Stromal cell of bone marrow (primary cell): ENCODE measurements at regions not wholly inside any gene's neighbourhood (a gene's known extent, or its start where the extent isn't known, plus 50 kb on each side); places are given as distances from the start of the nearest gene placed in this dataset.

Experiments used
- DNase-seq: peaks from one replicate; pipeline ENCODE4 v3.0.0-alpha.2; 2012; ENCODE audit warnings: low read depth

GRCh38 chr2:129443865-129444739 is 535.4 kb upstream of the RAB6C start:
- no peak for DNase-seq

GRCh38 chr2:129444751-129445150 is 534.7 kb upstream of the RAB6C start:
- DNase-seq = no peak

GRCh38 chr2:129456691-129457090 is 522.8 kb upstream of the RAB6C start:
- DNase-seq = no peak

DNA sequence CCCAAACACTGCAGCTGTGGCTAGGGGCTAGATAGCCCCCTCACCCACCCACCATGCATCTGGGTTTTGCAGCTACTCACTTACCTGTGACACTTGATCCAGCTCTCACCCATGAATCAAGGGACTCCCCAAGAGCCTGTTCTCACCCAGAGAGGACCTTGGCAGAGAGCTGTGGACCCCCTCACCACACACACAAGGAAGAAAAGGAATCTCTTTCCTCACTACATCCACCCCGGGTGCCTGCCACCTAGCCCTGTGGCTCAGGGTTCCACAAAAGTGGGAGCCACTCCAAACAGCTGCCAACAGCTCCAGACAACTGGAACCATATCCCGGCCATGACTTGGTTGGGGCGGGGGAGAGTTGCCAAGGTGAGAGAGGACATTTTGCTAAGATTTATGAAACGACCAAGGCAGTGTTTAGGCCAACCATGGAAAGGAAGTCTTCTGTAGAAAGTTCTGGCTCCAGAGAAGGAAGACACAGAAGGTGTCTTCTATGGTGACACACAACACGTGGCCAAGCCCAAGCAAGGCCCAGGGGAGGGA is 522.1 kb upstream of the RAB6C start:
- DNase-seq = no peak

DNA sequence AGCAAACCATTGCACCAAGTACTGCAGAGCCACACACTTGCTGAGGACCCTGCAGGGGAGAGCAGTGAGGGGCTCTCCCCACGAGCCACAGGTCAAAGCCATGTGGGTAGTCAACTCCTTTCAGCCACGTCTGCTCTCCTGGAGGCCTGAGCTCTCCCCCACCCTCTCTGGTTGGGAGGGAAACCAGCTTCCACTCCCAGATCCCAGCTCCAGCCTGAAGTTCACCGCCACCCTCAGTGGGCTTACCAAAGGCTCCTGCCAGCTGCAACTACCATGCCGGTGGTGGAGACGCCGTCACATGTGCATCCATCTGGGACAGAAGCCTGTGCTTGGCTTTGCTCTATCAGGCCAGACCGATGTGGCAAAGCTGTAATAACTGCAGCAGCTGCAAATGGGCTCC is 521.5 kb upstream of the RAB6C start:
- no peak for DNase-seq

GRCh38 chr2:129458436-129458835 is 521.0 kb upstream of the RAB6C start:
- no peak for DNase-seq

DNA sequence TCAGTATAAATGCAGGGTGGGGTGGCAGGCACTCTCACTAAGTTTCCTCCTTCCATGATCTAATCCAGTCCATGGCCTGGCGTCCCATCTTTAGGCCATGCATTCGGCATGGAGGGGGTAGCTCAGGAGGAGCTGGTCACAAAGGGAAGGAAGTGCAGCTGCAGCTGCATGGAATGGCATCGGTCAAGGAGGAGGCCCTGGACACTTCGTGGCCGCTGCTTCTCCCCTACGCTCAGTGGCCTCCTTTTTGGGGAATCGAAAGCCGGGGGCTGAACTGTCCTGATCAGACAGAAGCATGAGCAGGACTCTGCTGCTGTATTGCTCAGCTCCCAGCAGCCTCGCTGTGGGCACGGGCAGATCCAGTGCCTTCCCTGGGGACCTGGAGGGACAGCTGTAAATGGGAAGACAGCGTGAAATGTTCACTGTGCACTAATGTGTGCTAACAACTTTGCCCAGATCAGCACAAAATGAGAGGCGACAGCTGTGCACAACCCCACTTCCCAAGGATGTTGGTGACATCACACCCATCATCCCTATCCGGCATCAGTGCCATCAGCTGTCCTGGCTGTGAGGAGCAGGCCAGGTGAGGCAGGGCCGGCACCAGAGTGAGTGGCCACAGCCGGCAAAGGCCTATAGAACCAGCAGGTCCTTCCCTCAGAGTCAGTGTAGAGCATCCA is 520.1 kb upstream of the RAB6C start:
- no peak for DNase-seq

DNA sequence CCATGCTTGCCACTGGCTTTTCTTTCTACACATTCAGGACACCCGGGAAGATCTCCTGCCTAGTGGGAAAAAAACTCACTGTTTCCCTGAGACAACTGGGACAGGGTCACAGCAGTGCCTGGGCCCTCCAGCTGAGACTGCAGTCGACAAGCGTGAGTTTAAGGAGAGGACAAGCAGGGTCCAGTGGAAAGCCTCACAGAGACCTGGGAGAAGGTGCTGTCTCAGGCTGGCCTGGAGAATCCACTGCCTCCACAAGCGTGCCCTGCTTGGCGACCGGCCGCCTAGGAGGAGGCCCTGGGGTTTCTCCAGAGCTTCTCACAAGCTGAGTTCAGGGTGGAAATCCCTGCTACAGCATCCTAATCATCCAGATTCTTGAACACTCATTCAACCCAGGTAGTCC is 519.6 kb upstream of the RAB6C start:
- no peak for DNase-seq

DNA sequence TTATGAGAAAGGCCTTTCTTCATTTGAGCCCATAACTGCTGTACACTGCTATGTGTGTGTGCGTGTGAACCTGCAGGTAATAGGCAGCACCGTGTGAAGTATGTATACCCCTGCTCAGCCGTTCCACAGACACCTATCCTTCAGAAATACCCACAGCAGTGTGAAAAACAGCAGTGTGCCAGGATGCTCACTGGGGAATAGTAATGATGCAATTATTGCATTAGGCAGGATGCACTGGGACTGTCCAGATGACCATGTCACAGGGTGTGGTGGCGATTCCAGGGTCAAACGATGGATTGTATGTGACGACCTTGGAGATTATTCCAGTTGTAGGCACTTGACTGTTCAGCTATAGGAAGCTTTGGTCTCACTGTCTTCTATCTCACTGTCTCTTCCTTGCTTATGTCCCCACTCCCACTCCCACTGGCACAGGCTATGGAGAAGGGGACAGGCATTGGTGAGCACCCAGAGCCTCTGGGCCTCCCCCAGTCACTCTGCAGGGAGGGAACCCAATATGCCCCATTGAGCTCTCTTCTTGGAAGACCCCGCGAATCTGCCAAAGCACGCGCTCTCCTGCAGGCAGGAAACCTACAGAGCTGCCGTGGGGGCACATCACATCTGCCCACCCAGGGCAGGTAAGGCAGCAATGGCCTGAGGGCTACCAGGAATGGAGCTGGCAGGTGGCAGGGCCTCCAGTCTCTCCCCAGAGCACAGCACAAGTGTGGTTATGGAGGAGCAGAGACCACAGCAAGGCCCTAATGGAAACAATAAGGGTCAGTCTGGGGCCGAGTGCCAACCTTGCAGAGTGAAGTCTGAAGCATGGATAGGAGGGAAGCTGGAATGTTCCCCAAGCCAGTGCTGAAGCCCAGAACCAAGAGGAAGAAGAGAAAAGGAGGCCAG is 518.9 kb upstream of the RAB6C start:
- no peak for DNase-seq

- DNase-seq = no peak
These were observed 517.1 kb upstream of the RAB6C start for GRCh38 chr2:129462349-129462748.

GRCh38 chr2:129462967-129463366 is 516.5 kb upstream of the RAB6C start:
- DNase-seq = no peak

DNA sequence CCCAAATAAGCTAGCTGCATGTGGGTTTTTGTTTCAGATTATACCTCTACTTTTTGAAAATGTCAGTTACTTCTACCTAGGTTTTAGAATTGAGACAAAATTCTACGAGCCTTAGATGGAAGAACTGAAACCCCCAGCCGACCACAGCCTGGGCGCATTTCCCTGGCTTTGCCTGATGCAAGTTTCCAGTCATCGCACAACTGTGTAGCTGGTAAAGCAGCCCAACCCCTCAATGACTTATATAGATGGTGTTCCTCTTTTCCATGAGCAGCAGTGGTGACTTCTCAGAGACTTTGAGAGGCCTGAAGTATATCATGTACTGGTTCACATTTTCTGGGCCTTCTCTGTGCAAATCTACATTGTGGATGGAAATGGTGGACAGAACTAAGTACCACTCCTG is 515.4 kb upstream of the RAB6C start:
- no peak for DNase-seq

DNA sequence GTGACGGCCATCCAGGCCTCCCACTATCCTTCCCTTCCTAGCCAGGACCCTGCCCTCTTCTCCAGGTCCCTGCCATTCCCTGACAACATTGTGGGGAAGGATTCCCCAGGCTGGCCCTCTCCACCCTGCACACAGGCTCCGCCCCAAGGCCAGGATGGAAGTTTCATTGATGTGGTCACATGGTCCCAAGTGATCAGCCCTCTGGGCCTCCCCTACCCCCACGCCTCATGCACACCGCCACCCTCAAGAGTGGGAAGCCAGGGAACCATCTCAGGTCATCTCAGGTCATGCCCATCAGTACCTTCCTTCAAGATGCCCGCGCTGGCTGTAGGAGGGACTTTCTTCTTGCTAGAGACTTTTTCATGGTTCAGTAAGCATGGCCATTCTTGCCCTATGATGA is 514.8 kb upstream of the RAB6C start:
- no peak for DNase-seq

- no peak for DNase-seq
These were observed 514.4 kb upstream of the RAB6C start for GRCh38 chr2:129465045-129465444.

DNA sequence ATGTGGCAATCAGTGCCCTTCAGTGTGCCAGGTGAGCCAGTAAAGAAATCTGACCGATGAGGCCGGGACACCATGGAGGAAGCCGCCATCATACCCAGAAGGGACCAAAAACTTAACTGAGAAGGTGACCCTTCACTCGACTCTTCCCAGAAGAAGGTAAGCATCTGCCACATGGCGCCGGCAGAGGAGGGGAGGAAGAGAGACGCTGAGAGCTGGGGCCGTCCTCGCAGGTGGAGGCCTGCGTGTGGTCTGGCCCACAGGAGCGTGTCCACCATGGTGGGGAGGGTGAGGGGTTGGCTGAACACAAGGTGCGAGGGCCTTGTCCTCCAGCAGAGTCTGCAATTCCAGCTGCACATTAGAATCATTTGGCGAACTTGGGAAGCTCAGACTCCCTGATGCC is 513.1 kb upstream of the RAB6C start:
- no peak for DNase-seq

DNA sequence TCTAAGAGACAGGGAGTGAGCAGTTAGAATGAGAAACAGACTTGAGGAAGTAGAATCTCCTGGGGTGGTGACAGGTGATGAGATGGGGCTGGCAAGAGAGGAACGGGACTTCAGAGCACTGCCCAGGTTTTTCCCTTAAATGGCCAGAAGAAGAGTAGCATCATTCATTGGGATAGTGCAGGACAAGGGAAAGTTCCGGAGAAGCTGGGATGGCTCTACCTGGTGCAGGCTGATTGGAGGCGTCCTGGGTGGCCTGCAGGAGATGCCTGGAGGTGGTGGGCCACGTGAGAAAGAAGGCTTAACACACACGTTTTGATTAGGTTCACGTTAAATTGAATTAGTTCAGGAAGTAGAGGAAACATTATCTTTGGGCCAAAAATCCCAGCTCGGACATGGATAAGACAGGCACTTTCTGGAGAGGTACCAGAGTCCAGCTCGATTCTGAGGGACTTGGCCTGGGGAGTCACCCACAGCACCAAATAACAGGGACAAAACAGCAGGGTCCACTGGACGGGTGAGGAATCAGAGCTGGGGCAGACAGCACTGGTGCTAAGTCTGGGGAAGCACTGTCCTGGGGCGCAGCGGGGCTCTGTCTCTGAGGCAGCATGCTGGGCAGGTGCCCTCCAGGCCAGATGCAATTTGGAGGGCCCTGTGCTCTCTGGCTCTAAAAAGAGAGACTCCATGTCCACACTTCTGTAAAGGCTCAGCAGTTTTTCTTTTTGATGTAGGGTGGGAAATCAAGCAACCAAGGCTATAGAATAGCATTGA is 512.3 kb upstream of the RAB6C start:
- DNase-seq = no peak

DNA sequence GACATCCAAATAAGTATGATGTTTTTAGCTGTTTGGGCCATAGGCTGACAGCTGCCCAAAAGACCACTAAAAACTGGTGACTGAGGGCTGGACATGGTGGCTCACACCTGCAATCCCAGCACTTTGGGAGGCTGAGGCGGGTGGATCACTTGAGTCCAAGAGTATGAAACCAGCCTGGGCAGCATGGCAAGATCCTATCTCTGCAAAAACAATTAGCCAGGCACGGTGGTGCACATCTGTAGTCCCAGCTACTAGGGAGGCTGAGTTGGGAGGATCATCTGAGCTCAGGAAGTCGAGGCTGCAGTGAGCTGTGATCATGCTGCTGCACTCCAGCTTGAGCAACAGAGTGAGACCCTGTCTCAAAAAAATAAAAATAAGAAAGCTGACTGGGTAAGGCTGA is 511.5 kb upstream of the RAB6C start:
- DNase-seq = no peak

DNA sequence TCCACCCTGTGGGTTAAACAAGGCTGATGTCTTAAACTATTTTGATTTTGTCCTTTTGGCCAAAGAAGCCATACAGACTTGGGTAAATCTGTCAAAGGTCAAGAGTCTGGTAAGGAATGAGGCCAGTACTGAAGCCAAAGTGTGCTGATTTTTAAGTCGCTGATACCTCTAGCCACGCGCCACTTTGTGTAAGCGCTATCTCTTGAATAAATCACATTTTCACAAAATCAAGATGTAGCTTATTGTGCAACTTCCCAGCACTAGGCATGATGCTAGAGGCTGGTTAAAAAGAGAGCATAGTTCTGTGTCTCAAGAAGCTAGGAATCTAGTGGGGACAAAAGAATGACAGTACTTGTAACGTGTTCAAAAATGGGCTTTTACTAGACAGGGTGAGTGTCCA is 510.6 kb upstream of the RAB6C start:
- no peak for DNase-seq

- no peak for DNase-seq
These were observed 510.1 kb upstream of the RAB6C start for GRCh38 chr2:129469389-129469788.

- DNase-seq = no peak
These were observed 509.6 kb upstream of the RAB6C start for GRCh38 chr2:129469871-129470270.

DNA sequence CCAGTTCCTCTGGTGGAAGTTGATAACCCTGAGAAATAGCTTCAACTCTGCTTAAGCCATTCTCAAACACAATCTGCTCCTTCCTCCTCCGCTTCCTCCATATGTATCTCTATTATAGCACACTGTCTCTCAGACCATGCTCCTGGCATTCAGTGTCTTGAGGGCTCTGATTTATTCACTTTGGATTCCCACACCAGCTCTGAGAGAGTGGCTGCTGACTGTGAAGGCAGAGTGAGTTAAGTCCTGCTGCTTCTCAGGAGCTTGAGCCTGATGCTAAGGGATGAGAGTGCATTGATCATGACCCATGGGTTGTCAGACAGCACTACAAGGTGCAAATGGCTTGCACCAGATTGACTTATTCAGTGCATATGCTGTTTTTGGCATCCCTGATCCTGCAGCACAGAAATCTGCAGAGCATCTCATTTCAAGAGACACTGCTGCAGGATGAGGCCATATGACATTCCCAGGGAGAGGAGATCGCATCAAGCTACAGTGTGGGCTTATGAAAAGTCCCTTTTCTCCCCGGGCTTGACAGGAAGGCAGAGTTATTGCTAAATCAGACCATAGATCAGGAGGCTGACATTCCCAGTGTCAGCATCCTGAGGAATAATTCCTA is 500.5 kb upstream of the RAB6C start:
- no peak for DNase-seq
